ENCODE measurements at regions not wholly inside any gene's neighbourhood (a gene's known extent, or its start where the extent isn't known, plus 50 kb on each side); places are given as distances from the start of the nearest gene placed in this dataset.

DNA sequence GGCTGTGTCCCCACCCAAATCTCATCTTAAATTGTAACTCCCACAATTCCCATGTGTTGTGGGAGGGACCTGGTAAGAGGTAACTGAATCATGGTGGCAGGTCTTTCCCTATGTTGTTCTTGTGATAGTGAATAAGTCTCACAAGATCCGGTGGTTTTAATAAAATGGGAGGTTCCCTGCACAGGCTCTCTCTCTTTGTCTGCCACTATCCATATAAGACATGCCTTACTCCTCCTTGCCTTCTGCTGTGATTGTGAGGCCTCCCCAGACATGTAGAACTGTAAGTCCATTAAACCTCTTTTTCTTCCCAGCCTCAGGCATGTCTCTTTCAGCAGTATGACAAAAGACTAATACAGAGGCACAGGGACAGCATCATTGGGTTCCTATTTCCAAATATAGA lies 381.2 kb downstream of the SFMBT2 start:
- no peak overlapping the region for H3K4me3 ChIP-seq (ENCODE audit: low read depth, low read length)
- no peak for DNase-seq (ENCODE audit: low read depth)
- TF ChIP-seq, protein P1, sequence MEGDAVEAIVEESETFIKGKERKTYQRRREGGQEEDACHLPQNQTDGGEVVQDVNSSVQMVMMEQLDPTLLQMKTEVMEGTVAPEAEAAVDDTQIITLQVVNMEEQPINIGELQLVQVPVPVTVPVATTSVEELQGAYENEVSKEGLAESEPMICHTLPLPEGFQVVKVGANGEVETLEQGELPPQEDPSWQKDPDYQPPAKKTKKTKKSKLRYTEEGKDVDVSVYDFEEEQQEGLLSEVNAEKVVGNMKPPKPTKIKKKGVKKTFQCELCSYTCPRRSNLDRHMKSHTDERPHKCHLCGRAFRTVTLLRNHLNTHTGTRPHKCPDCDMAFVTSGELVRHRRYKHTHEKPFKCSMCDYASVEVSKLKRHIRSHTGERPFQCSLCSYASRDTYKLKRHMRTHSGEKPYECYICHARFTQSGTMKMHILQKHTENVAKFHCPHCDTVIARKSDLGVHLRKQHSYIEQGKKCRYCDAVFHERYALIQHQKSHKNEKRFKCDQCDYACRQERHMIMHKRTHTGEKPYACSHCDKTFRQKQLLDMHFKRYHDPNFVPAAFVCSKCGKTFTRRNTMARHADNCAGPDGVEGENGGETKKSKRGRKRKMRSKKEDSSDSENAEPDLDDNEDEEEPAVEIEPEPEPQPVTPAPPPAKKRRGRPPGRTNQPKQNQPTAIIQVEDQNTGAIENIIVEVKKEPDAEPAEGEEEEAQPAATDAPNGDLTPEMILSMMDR (IDR thresholded peaks at IDR 0.05; ENCODE audit: low read depth, low read length, missing control alignments): no peak

GRCh38 chr10:7028809-7029166 lies 382.0 kb downstream of the SFMBT2 start:
- TF ChIP-seq, protein P1 (IDR thresholded peaks at IDR 0.05; ENCODE audit: low read depth, low read length, missing control alignments): no peak
- DNase-seq (ENCODE audit: low read depth): no peak

GRCh38 chr10:7027913-7028808 lies 382.7 kb downstream of the SFMBT2 start:
- no peak overlapping the region for H3K4me3 ChIP-seq (ENCODE audit: low read depth, low read length)
- DNase-seq (ENCODE audit: low read depth): no peak
- TF ChIP-seq, protein P1 (IDR thresholded peaks at IDR 0.05; ENCODE audit: low read depth, low read length, missing control alignments): no peak

More at GRCh38 chr10:7028809-7029166, 382.0 kb downstream of the SFMBT2 start:
- H3K4me3 ChIP-seq (ENCODE audit: low read depth, low read length): no peak overlapping the region

DNA sequence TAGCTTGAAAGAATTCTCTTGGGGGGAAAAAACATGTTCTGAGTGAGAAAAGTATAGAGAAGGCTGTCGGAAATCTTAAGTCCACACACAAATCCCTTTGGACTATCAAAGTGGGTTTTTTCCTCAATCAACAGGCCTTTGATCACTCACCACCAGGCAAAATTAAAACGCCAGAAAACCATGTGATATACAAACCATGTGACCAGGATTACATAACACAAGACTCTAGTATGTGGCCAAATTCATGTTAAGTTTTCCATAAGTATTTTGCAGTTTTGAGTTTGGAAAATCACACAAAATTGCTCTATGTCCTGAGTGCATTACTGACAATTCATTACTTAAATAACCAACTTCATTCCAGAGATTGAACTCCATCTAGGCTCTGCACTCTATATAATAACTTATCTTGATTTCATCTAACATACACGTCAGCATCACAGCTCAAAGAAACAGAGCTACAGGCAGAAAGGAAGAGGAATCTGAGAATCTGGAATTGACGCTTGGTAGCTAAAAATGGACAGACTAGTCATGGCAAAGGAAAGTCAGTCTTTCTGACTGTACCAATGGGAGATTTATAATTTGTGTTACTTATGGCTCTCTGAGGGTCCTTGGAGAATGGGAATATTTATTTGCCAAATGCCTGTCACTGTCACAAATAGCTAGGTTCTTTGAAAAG lies 383.5 kb downstream of the SFMBT2 start:
- DNase-seq (ENCODE audit: low read depth): no peak
- H3K4me3 ChIP-seq (ENCODE audit: low read depth, low read length): no peak overlapping the region
- TF ChIP-seq, protein P1 (IDR thresholded peaks at IDR 0.05; ENCODE audit: low read depth, low read length, missing control alignments): no peak

DNA sequence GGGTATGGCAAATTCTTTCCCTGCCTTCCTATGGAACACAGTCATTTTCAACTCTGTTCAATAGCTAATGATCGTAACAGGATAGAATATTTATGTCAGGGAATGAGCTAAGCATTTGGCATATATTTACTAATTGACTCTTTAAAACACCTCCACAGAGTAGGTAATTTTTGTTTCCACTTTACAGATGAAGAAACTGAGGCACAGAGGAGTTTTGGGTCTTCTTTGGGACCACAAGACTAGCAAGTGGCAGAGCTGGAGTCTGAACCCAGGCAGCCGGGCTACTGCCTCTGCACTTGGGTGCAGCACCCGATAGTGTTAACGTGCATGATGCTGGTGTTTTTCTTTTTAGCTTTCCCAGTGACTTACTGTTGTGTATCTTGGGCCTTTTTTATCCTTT lies 384.0 kb downstream of the SFMBT2 start:
- H3K4me3 ChIP-seq (ENCODE audit: low read depth, low read length): no peak overlapping the region
- DNase-seq (ENCODE audit: low read depth): no peak
- TF ChIP-seq, protein P1 (IDR thresholded peaks at IDR 0.05; ENCODE audit: low read depth, low read length, missing control alignments): no peak

DNA sequence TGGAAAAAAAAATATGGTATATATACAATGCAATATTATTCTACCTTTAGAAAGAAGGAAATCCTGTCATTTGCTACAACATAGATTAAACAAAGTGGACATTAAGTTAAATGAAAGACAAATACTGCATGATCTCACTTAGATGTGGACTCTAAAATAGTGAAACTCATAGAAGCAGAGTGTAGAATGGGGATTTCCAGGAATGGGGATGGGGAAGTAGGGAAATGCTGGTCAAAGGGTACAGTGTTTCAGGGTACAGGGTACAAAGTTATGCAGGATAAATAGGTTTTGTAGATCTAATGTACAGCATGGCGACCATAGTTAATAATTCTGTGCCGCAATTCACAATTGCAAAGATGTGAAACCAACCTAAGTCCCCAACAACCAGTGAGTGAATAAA lies 385.5 kb downstream of the SFMBT2 start:
- TF ChIP-seq, protein P1 (IDR thresholded peaks at IDR 0.05; ENCODE audit: low read depth, low read length, missing control alignments): no peak
- H3K4me3 ChIP-seq (ENCODE audit: low read depth, low read length): no peak overlapping the region
- DNase-seq (ENCODE audit: low read depth): no peak

Measured in GM12864 (cell line).